ENCODE measurements at regions not wholly inside any gene's neighbourhood (a gene's known extent, or its start where the extent isn't known, plus 50 kb on each side); places are given as distances from the start of the nearest gene placed in this dataset.

DNA sequence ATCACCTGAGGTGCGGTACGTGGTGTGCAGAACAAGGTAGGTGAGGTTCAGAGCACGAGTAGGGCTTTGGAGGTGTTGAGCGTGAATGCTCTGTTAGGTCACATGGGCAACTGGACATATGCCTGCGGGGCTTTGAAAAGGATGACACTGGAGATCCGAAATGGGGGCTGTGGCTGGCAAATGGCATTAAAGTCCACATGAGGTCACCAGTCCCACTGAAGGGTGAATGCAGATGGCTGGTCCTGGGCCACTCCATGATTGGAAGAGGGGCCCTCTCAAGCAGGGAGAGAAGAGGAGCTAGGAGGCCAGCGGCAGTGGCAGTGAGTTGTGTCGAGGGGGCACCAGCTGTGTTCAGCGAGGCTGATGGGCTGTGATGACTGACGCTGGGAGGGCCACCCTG, 254.9 kb upstream of the SHH start:
- TF ChIP-seq POLR2A (IDR thresholded peaks at IDR 0.05; ENCODE audit: low read depth, low read length) (no peak), POLR2AphosphoS5 (IDR thresholded peaks at IDR 0.05; ENCODE audit: low read depth, low read length) (no peak)

All from GM12892 (cell line).